Lung (tissue), 11 donors: ENCODE measurements at regions not wholly inside any gene's neighbourhood (a gene's known extent, or its start where the extent isn't known, plus 50 kb on each side); places are given as distances from the start of the nearest gene placed in this dataset.

ENCODE experiments used
- ATAC-seq: fragments of 200-7000 bp; cut with Tn5 transposase; one replicate; pipeline ENCODE4 v1.9.1; 2020; ENCODE audit warnings: moderate number of reproducible peaks; ENCODE audit not compliant: insufficient read depth, low FRiP score
- DNase-seq, 3 donors: peaks; one replicate each; pipeline ENCODE4 v3.0.0-alpha.2; 2013 to 2017
- H3K27ac ChIP-seq, 2 donors: one replicate each; pipeline ENCODE4 v1.5.1; 2013; ENCODE audit warnings: mild to moderate bottlenecking in 2 of 2, moderate library complexity in 2 of 2, control low read depth in 1 of 2, inconsistent platforms in 1 of 2, low read depth in 1 of 2, low read length in 1 of 2
- H3K27me3 ChIP-seq, 3 donors: one replicate each; pipeline ENCODE4 v1.5.1; 2013; ENCODE audit warnings: low read length in 2 of 3; ENCODE audit not compliant: control insufficient read depth in 3 of 3, insufficient read depth in 3 of 3
- H3K36me3 ChIP-seq, 4 donors: one replicate each; pipeline ENCODE4 v1.5.1; 2013; ENCODE audit warnings: low read length in 4 of 4, mild to moderate bottlenecking in 1 of 4, moderate library complexity in 1 of 4; ENCODE audit not compliant: control insufficient read depth in 4 of 4, insufficient read depth in 4 of 4
- H3K4me1 ChIP-seq, 5 donors: one replicate each; pipeline ENCODE4 v1.5.1; 2013; ENCODE audit warnings: low read length in 5 of 5, mild to moderate bottlenecking in 2 of 5, moderate library complexity in 1 of 5; ENCODE audit not compliant: control insufficient read depth in 5 of 5, insufficient read depth in 5 of 5
- H3K4me3 ChIP-seq: one replicate; pipeline ENCODE4 v1.5.1; 2013; ENCODE audit warnings: mild to moderate bottlenecking, control low read depth, moderate library complexity
- H3K9ac ChIP-seq, 2 donors: one replicate each; pipeline ENCODE4 v1.5.1; 2013; ENCODE audit warnings: low read length in 2 of 2, control low read depth in 1 of 2; ENCODE audit not compliant: insufficient read depth in 1 of 2
- H3K9me3 ChIP-seq, 4 donors: one replicate each; pipeline ENCODE4 v1.5.1; 2013; ENCODE audit warnings: low read length in 3 of 4, mild to moderate bottlenecking in 1 of 4, moderate library complexity in 1 of 4; ENCODE audit not compliant: control insufficient read depth in 4 of 4, insufficient read depth in 3 of 4
- WGBS, 2 donors: extraction: QIAGEN DNeasy Blood & Tissue Kit; methylation state at CpG; one replicate each; pipeline ENCODE4 v1.1.7; 2013; 5-methylcytosine and 5-hydroxymethylcytosine counted together
- TF ChIP-seq, protein P1 (sequence below): IDR thresholded peaks from 2 replicates; pipeline ENCODE4 v1.5.1; 2012; ENCODE audit warnings: mild to moderate bottlenecking; ENCODE audit errors: control extremely low read depth, extremely low read depth
- donor health status: control.
- donor health status: control.
- donor health status: Bipolar disorder and iron deficiency.
- donor health status: healthy.
- donor health status: DM: yes; HTN: yes; CAD: no.

DNA sequence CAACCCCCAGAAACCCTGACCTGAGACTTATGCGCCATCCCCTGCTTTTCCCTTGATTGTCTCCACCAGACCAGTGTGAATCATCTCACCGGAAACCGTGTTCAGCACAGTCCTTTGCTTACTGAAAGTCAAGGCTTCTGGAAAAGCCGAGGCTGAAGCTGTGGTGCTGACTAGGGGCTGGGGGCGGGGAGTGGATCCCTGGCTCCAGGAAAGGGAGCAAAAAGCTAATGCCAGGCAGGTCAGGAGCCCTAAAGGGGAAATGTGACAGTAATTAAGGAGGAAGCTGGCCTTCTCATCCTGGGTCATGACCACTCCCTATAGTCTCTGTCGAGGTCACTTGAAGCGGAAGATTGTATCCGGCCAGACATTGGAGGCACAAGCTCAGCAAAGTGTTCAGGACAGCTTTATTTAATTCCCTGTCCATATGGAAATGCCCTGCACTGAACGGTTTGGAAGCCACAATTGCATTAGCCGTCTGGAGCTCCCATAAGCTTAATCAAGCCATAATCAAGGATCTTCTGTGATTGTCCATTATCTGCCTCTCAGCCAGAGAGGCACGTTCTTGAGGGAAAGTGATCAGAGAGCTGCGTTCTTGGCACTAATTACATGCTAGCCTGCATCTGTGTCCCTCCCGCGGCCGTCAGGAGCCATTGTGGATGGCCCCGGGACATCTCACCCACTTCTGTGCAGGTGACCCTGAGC is 403.6 kb downstream of the RRAGC start:
- DNase-seq (peak in 1 of 3 donors; percentile 10), ATAC-seq (no peak)
- H3K27me3 ChIP-seq = peaks cover 0 to 3% (median 0%) of the 10 kb centered on the region in 3 donors
- H3K36me3 ChIP-seq = no peaks in the 10 kb centered on the region
- H3K9me3 ChIP-seq = no peaks in the 10 kb centered on the region
- WGBS, 2 donors = 71 to 76% methylated on average over 16 of the region's 16 CpGs
- peaks cover 0 to 9% (median 0%) of the 10 kb centered on the region in 5 donors for H3K4me1 ChIP-seq
- H3K9ac ChIP-seq = no peak overlapping the region
- TF ChIP-seq, protein P1, sequence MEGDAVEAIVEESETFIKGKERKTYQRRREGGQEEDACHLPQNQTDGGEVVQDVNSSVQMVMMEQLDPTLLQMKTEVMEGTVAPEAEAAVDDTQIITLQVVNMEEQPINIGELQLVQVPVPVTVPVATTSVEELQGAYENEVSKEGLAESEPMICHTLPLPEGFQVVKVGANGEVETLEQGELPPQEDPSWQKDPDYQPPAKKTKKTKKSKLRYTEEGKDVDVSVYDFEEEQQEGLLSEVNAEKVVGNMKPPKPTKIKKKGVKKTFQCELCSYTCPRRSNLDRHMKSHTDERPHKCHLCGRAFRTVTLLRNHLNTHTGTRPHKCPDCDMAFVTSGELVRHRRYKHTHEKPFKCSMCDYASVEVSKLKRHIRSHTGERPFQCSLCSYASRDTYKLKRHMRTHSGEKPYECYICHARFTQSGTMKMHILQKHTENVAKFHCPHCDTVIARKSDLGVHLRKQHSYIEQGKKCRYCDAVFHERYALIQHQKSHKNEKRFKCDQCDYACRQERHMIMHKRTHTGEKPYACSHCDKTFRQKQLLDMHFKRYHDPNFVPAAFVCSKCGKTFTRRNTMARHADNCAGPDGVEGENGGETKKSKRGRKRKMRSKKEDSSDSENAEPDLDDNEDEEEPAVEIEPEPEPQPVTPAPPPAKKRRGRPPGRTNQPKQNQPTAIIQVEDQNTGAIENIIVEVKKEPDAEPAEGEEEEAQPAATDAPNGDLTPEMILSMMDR = no peak
- no peak overlapping the region for H3K4me3 ChIP-seq
- no peak overlapping the region for H3K27ac ChIP-seq

DNA sequence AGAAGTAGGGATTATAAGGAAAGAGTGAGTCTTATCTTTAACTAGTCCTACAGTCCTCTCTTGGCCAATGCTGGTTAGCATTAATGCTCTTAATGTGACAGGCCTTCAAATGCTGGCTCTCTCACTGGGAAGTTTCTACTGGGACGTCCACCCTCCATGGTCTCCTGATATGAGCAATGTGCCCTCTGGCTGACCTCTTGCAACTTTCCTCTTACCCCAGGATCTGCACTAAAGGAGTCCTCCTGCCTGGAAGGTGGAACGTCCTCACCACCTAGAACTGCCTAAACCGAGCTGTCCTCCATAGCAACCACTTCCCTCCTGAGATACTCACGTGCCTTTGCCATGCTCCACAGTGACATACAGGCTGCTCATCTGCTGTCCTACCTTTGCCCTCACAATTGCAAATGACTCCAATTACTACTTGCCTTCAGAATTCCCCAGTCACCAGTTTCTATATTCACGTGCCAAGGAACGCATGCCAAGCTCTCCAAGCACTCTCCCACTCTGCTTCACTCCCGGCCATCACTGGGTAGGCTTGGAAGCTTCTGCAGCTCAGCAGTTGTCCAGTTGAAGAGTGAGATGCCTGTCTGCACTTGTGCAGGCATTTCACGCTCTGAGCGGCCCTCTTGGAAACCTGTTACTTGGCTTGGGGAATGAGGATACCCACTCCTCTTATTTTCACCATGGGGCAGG is 404.7 kb downstream of the RRAGC start:
- H3K27me3 ChIP-seq = peaks cover 0 to 3% (median 0%) of the 10 kb centered on the region in 3 donors
- no peak overlapping the region for H3K4me3 ChIP-seq
- H3K9ac ChIP-seq = no peak overlapping the region
- H3K27ac ChIP-seq = no peak overlapping the region
- no peaks in the 10 kb centered on the region for H3K9me3 ChIP-seq
- DNase-seq (no peak), ATAC-seq (no peak)
- TF ChIP-seq, protein P1 = no peak
- WGBS, 2 donors = 84 to 95% methylated on average over 9 of the region's 9 CpGs
- H3K36me3 ChIP-seq = no peaks in the 10 kb centered on the region
- peaks cover 0 to 9% (median 0%) of the 10 kb centered on the region in 5 donors for H3K4me1 ChIP-seq

DNA sequence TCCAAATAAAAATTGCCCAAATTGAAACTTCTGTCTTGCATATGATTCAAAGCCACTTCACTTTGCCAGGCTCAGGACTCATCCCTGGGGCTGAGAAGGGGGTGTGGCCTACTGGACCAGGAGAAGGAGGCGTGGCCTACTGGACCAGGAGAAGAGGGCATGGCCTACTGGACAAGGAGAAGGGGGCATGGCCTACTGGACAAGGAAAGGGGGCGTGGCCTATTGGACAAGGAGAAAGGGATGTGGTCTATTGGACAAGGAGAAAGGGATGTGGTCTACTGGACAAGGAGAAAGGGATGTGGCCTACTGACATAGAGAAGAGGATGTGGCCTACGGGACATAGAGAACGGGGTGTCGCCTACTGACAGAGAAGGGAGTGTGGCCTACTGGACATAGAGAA is 405.3 kb downstream of the RRAGC start:
- WGBS, 2 donors = 90 to 92% methylated on average over 5 of the region's 5 CpGs
- Histone ChIP-seq H3K27me3 (peaks cover 0 to 3% (median 0%) of the 10 kb centered on the region in 3 donors), H3K36me3 (no peaks in the 10 kb centered on the region), H3K4me3 (no peak overlapping the region), H3K4me1 (peaks cover 0 to 9% (median 0%) of the 10 kb centered on the region in 5 donors), H3K27ac (no peak overlapping the region), H3K9ac (no peak overlapping the region), H3K9me3 (no peaks in the 10 kb centered on the region)
- DNase-seq (no peak), ATAC-seq (no peak)
- TF ChIP-seq, protein P1 = no peak
